ENCODE measurements at regions not wholly inside any gene's neighbourhood (a gene's known extent, or its start where the extent isn't known, plus 50 kb on each side); places are given as distances from the start of the nearest gene placed in this dataset.

GRCh38 chr6:167049275-167049674 lies 50.1 kb downstream of the CEP43 start:
- DNase-seq (ENCODE audit: low read depth): no peak
- no peak overlapping the region for H3K4me3 ChIP-seq (ENCODE audit: low read depth, low read length)
- no peak for TF ChIP-seq CTCF (IDR thresholded peaks at IDR 0.05; ENCODE audit: insufficient read depth, low read length)

DNA sequence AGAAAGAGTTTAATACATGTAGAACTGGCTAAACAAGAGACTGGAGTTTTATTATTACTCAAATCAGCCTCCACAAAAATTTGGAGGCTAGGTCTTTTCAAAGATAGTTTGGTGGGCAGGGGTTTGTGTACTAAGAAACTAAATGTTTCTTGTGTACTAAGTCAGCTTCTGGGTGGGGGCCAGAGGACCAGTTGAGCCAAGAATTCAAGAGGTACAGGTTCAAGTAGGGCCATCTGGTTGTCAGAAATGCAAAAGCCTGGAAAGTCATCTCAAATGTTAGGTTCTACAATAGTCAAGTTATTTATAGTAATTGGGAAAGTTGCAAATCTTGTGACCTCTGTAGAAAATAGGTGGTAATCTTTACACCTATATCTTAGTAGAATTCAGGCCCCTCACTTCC lies 51.7 kb downstream of the CEP43 start:
- no peak for DNase-seq (ENCODE audit: low read depth)
- no peak for TF ChIP-seq CTCF (IDR thresholded peaks at IDR 0.05; ENCODE audit: insufficient read depth, low read length)

DNA sequence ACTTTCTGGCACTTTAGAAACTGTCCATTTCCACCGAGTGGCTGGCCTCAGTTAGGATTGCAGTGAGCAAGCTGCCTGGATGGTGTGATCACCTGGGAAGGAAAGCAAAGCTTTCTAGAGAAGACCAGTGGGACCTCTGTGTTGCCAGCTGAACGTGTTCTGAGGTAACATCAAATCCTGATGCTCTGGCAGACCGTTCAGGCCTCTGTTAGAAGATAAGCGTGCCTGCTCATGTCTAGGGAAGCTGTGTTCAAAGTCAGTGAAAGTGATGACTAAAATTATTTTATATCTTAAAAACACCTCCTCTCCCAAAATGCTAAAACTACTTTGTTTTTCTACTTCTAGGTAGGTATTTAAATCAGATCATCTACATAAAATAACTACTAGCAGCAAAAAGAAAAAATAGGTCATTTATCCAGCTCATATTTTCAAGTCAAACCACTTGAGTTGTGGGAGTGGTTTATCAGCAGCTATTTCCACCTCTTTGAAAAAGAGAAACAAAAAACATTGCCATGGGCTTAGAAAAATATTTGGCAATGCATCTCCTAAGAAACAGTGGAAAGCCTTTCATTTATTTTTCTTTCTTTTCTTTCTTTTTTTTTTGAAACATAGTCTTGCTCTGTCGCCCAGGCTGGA lies 54.8 kb downstream of the CEP43 start:
- H3K4me3 ChIP-seq (ENCODE audit: low read depth, low read length): no peak overlapping the region
- peak; percentile 0 for DNase-seq (ENCODE audit: low read depth)
- no peak for TF ChIP-seq CTCF (IDR thresholded peaks at IDR 0.05; ENCODE audit: insufficient read depth, low read length)

More for the DNA sequence above, 51.7 kb downstream of the CEP43 start:
- H3K4me3 ChIP-seq (ENCODE audit: low read depth, low read length): no peak overlapping the region

DNA sequence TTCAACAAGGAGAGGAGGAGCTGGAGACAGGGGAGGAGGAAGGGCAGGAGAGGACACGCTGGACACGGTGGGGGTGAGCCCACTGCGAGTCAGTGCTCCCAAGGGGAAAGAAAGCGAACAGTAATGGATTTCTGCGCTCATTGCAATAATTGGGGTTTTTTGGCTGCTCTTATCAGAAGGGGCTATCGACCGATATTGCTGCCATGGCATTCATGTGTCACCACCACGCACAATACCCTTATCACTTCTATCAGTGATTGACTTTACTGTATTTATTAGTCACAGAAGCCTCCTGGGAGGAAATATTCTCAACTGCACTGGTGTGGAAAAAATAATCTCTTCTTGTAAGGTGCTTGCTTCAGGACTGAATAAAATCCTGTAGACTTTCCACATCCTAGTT lies 55.8 kb downstream of the CEP43 start:
- DNase-seq (ENCODE audit: low read depth): peak; percentile 46
- TF ChIP-seq CTCF (IDR thresholded peaks at IDR 0.05; ENCODE audit: insufficient read depth, low read length): no peak
- H3K4me3 ChIP-seq (ENCODE audit: low read depth, low read length): no peak overlapping the region

GRCh38 chr6:167056370-167056769 lies 57.2 kb downstream of the CEP43 start:
- H3K4me3 ChIP-seq (ENCODE audit: low read depth, low read length): no peak overlapping the region
- TF ChIP-seq CTCF (IDR thresholded peaks at IDR 0.05; ENCODE audit: insufficient read depth, low read length): no peak
- peak; percentile 6 for DNase-seq (ENCODE audit: low read depth)

DNA sequence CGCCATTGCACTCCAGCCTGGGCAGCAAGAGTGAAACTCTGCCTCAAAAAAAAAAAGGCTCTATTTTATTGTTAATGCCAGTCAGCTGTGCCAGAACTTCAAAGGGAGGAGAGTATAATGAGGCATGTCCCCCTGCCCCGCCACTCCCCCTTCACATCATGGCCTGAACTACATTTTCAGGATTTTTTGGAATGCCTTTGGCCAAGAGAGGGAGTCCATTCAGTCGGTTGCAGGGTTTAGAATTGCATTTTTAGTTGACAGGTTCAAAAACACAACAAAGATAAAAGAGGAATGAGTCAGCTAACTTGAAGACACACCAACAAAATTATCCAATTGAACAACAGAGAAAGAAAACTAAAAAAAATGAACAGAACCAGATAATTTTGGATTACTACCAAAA lies 59.1 kb downstream of the CEP43 start:
- no peak overlapping the region for H3K4me3 ChIP-seq (ENCODE audit: low read depth, low read length)
- no peak for TF ChIP-seq CTCF (IDR thresholded peaks at IDR 0.05; ENCODE audit: insufficient read depth, low read length)
- peak; percentile 51 for DNase-seq (ENCODE audit: low read depth)
